ENCODE measurements at regions not wholly inside any gene's neighbourhood (a gene's known extent, or its start where the extent isn't known, plus 50 kb on each side); places are given as distances from the start of the nearest gene placed in this dataset.

GRCh38 chr17:71464241-71464640 lies 656.6 kb upstream of the SOX9 start:
- Mint-ChIP-seq H3K27me3 (ENCODE audit: unreplicated experiment) (no peaks in the 10 kb centered on the region), H3K36me3 (ENCODE audit: insufficient read depth, unreplicated experiment) (peaks cover 6% of the 10 kb centered on the region), H3K9me3 (ENCODE audit: low read depth, unreplicated experiment) (peaks cover 8% of the 10 kb centered on the region), H3K27ac (ENCODE audit: unreplicated experiment) (no peak overlapping the region), H3K4me1 (ENCODE audit: low read depth, unreplicated experiment) (peaks cover 19% of the 10 kb centered on the region), H3K4me3 (ENCODE audit: low read depth, unreplicated experiment) (no peak overlapping the region)
- no peak for DNase-seq
- no TSS peak for BruUV-seq (replicated peaks)
- CTCF ChIA-PET: interaction anchor here (0.7 kb wide), 1 partner anchor 789 kb away, joined by 3 read pairs; no protein-coding TSS in a partner anchor
- TF ChIP-seq CTCF (IDR thresholded peaks at IDR 0.05; ENCODE audit: unreplicated experiment): no peak
- intact Hi-C loops (cut with micrococcal nuclease; ENCODE audit: unreplicated experiment): no loop called here

GRCh38 chr17:71464751-71465150 lies 656.1 kb upstream of the SOX9 start:
- no TSS peak for BruUV-seq (replicated peaks)
- DNase-seq: no peak
- intact Hi-C loops (cut with micrococcal nuclease; ENCODE audit: unreplicated experiment): loop anchor here (5.0 kb wide), 2 partner anchors 42 to 697 kb away; no protein-coding TSS in a partner anchor
- Mint-ChIP-seq H3K9me3 (ENCODE audit: low read depth, unreplicated experiment) (peaks cover 6% of the 10 kb centered on the region), H3K27me3 (ENCODE audit: unreplicated experiment) (no peaks in the 10 kb centered on the region), H3K27ac (ENCODE audit: unreplicated experiment) (no peak overlapping the region), H3K4me1 (ENCODE audit: low read depth, unreplicated experiment) (peaks cover 19% of the 10 kb centered on the region), H3K36me3 (ENCODE audit: insufficient read depth, unreplicated experiment) (peaks cover 6% of the 10 kb centered on the region), H3K4me3 (ENCODE audit: low read depth, unreplicated experiment) (no peak overlapping the region)
- no peak for TF ChIP-seq CTCF (IDR thresholded peaks at IDR 0.05; ENCODE audit: unreplicated experiment)
- CTCF ChIA-PET: interaction anchor here (0.6 to 0.7 kb wide), 2 partner anchors 646 to 788 kb away, joined by 3 read pairs; no protein-coding TSS in a partner anchor

- intact Hi-C loops (cut with micrococcal nuclease; ENCODE audit: unreplicated experiment): loop anchor here (5.0 kb wide), 2 partner anchors 45 to 700 kb away; no protein-coding TSS in a partner anchor
- Mint-ChIP-seq H3K4me1 (ENCODE audit: low read depth, unreplicated experiment) (peaks cover 38% of the 10 kb centered on the region), H3K27me3 (ENCODE audit: unreplicated experiment) (no peaks in the 10 kb centered on the region), H3K27ac (ENCODE audit: unreplicated experiment) (peak overlapping the region; percentile 90), H3K4me3 (ENCODE audit: low read depth, unreplicated experiment) (peak overlapping the region; percentile 52), H3K36me3 (ENCODE audit: insufficient read depth, unreplicated experiment) (peaks cover 6% of the 10 kb centered on the region), H3K9me3 (ENCODE audit: low read depth, unreplicated experiment) (peaks cover 5% of the 10 kb centered on the region)
- BruUV-seq (replicated peaks): no TSS peak
- peak; percentile 52 for DNase-seq
- TF ChIP-seq CTCF (IDR thresholded peaks at IDR 0.05; ENCODE audit: unreplicated experiment): no peak
- CTCF ChIA-PET: interaction anchor here (0.6 to 0.7 kb wide), 2 partner anchors 196 to 1893 kb away, joined by 3 to 7 read pairs; no protein-coding TSS in a partner anchor
These were observed 653.1 kb upstream of the SOX9 start for GRCh38 chr17:71467719-71468118.

- peaks cover 6% of the 10 kb centered on the region for H3K36me3 Mint-ChIP-seq (ENCODE audit: insufficient read depth, unreplicated experiment)
- CTCF ChIA-PET: no interaction called here
These were observed 650.8 kb upstream of the SOX9 start for GRCh38 chr17:71470062-71470461.

More at GRCh38 chr17:71470062-71470461, 650.8 kb upstream of the SOX9 start:
- H3K9me3 Mint-ChIP-seq (ENCODE audit: low read depth, unreplicated experiment): peaks cover 3% of the 10 kb centered on the region
- H3K4me1 Mint-ChIP-seq (ENCODE audit: low read depth, unreplicated experiment): peaks cover 44% of the 10 kb centered on the region
- no peak for TF ChIP-seq CTCF (IDR thresholded peaks at IDR 0.05; ENCODE audit: unreplicated experiment)
- DNase-seq: no peak
- H3K27ac Mint-ChIP-seq (ENCODE audit: unreplicated experiment): no peak overlapping the region
- no peaks in the 10 kb centered on the region for H3K27me3 Mint-ChIP-seq (ENCODE audit: unreplicated experiment)
- BruUV-seq (replicated peaks): no TSS peak
- intact Hi-C loops (cut with micrococcal nuclease; ENCODE audit: unreplicated experiment): loop anchor here (5.0 kb wide), 1 partner anchor 162 kb away; no protein-coding TSS in a partner anchor
- H3K4me3 Mint-ChIP-seq (ENCODE audit: low read depth, unreplicated experiment): no peak overlapping the region
